Bone marrow (tissue), 2 donors: ENCODE measurements at regions not wholly inside any gene's neighbourhood (a gene's known extent, or its start where the extent isn't known, plus 50 kb on each side); places are given as distances from the start of the nearest gene placed in this dataset.

Experiments used
- DNase-seq, 2 donors: peaks; one replicate each; lab custom pipeline; 2025; lab: John Stamatoyannopoulos, UW

GRCh38 chr21:16837721-16838120 lies 675.1 kb upstream of the CXADR start:
- no peak for DNase-seq

GRCh38 chr21:16838331-16838730 lies 674.5 kb upstream of the CXADR start:
- no peak for DNase-seq

- DNase-seq: no peak
Measured at GRCh38 chr21:16840538-16840937, 672.3 kb upstream of the CXADR start.

GRCh38 chr21:16841975-16842695 lies 670.7 kb upstream of the CXADR start:
- no peak for DNase-seq

GRCh38 chr21:16842696-16843035 lies 670.2 kb upstream of the CXADR start:
- no peak for DNase-seq

- no peak for DNase-seq
Measured at GRCh38 chr21:16847211-16847610, 665.6 kb upstream of the CXADR start.

- no peak for DNase-seq
Measured at GRCh38 chr21:16851054-16851453, 661.8 kb upstream of the CXADR start.

GRCh38 chr21:16855164-16855667 lies 657.6 kb upstream of the CXADR start:
- DNase-seq: no peak

- DNase-seq: no peak
Measured at GRCh38 chr21:16863362-16863905, 649.4 kb upstream of the CXADR start.

- no peak for DNase-seq
Measured at GRCh38 chr21:16863908-16864307, 648.9 kb upstream of the CXADR start.

- DNase-seq: no peak
Measured at GRCh38 chr21:16865632-16866031, 647.2 kb upstream of the CXADR start.

GRCh38 chr21:16866851-16867250 lies 646.0 kb upstream of the CXADR start:
- no peak for DNase-seq

GRCh38 chr21:16870103-16870502 lies 642.7 kb upstream of the CXADR start:
- DNase-seq: no peak

GRCh38 chr21:16872616-16873015 lies 640.2 kb upstream of the CXADR start:
- no peak for DNase-seq

GRCh38 chr21:16873176-16873575 lies 639.7 kb upstream of the CXADR start:
- DNase-seq: no peak

- no peak for DNase-seq
Measured at GRCh38 chr21:16873596-16873995, 639.2 kb upstream of the CXADR start.

- no peak for DNase-seq
Measured at GRCh38 chr21:16879479-16879878, 633.4 kb upstream of the CXADR start.

- no peak for DNase-seq
Measured at GRCh38 chr21:16891821-16892220, 621.0 kb upstream of the CXADR start.

- no peak for DNase-seq
Measured at GRCh38 chr21:16900685-16901084, 612.2 kb upstream of the CXADR start.

GRCh38 chr21:16908077-16908476 lies 604.8 kb upstream of the CXADR start:
- DNase-seq: no peak

GRCh38 chr21:16910435-16911165 lies 602.2 kb upstream of the CXADR start:
- DNase-seq: no peak

- DNase-seq: no peak
Measured at GRCh38 chr21:16911166-16911607, 601.7 kb upstream of the CXADR start.

GRCh38 chr21:16912075-16912474 lies 600.8 kb upstream of the CXADR start:
- DNase-seq: no peak
